Occipital lobe (tissue), 1 donor: ENCODE measurements at regions not wholly inside any gene's neighbourhood (a gene's known extent, or its start where the extent isn't known, plus 50 kb on each side); places are given as distances from the start of the nearest gene placed in this dataset.

Experiments used
- DNase-seq: peaks from one replicate; lab custom pipeline; 2025; lab: John Stamatoyannopoulos, UW

DNA sequence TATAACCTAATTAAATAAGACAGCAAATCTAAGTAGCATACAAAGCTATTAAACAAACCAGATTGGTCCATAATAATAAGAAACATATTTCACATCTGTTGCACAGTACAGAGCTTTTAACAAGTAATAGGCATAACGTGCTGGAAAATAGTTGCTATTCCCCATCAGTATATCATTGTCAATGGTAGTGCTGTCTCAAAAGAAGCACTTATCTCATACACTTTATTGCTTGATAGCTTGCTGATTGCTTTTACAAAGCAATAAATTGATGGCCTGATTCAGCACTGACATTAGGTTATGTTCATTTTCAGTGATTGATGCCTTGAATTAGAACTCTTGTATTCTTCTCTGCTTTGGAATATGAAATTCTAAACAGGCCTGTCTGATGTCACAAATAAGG lies 641.7 kb downstream of the CBLN2 start:
- no peak for DNase-seq

DNA sequence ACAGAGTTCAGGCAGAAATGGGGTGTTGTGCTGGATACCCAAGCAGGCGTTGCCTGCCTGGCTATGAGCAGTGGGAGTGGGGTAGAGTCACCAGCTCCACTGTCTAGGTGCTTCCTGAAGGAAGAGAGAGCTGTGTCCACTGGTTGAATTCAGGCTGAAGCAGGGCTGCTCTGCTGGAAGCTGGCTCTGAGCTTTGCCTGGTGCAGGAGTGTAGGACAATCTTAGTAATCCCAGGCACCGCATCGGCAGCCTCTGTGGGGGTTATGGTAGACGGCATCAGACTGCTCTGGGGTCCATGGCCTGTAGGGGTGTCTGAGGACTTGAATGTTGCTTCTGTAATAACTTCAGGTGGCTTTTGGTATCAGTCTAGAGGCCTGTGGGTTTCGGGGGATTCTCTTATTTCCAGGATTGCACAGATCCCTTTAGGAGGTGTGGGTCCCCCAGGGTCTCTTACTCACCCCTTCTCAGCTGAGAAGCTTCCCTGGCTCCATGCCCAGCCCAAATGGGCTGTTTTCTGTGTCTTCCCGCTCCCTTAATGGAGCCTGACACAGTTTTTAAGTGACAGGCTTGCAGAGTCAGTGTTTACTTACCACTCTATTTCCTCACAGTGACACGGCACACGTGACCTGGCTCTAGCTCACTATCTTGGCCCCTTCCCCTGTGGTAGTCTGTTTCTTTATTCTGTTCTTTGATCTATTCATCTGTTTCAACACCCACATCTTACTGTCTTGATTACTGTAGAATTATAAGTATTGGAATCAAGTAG lies 644.3 kb downstream of the CBLN2 start:
- no peak for DNase-seq

DNA sequence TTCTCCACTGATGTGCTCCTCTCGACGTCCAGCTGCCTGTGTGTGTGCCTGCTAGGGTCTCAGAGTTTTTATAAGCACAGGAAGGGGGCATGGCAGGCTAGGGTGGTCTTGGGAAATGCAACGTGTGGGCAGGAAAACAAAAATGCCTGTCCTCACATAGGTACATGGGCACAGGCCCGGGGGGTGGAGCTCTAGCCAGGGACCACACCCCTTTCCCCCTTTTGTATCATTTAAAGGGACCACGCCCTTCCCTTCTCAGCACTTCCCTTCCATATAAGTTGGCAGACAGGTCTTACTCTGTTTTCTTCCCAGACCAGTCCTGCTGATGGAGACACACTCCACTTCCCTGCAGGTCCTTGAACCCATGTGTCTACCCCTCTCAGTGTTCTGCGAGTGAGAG lies 645.0 kb downstream of the CBLN2 start:
- no peak for DNase-seq

DNA sequence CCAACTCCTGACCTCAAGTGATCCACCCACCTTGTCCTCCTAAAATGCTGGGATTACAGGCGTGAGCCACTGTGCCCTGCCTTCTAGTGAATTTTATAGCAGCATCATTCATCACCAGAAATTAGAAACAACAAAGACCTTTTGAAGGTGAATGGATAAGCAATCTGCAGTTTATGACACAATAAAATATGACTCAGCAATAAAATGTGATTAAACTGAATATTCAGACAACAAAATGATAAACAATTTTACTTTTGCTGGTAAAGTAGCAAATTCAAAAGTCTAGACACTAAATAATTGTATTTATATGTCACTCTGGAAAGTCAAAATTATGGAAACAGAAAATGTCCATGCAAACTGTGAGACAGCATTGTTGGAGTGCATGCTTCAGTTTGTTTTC lies 656.6 kb downstream of the CBLN2 start:
- no peak for DNase-seq

DNA sequence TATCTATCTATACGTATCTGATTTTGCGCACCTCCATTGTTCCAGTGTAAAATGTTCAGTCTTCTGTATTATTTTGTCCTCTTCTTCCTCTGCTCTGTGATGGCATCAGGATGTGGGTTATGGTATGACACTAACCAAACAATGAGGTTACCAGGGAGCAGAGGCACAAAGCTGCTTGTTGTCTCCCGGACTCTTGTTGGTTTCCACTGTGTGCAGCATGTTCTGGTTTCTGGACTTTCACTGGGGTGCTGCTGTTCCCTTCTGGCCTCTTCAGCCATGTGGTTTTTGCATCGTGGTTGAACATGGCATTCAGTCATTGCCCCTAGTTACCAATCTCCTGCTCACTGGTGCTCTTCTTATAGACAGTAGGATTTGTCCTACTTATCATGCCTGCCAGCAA lies 665.9 kb downstream of the CBLN2 start:
- no peak for DNase-seq

DNA sequence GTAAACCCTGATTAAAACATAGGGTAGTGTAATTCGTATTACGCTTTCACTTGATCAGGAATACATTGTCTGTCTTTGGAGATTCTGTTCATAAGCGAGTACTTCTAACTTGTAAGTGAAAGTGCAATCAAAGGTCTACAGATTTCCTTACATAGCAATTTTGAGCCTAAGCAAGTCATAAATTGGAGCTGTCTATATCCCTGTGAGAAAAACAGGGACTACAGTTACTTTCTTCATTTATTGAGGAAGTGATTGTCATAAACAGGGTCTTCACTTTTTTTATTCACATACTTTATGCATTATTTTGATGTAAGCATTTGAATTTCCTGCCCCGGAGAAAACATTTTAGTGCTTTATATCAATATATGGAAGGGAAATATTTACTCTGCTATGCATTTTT lies 670.4 kb downstream of the CBLN2 start:
- no peak for DNase-seq

DNA sequence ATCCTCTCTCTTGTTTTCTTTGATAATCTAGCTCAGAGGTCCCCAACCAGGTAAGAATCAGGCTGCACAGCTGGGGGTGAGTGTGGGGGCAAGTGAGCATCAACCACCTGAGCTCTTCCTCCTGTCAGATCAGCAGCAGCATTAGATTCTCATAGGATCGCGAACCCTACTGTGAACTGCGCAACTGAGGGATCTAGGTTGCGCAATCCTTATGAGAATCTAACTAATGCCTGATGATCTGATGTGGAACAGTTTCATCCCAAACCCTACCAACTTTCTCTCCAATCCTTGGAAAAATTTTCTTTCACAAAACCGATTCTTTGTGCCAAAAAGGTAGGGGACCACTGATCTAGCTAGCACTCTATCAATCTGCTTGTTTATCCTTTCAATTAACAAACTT lies 678.3 kb downstream of the CBLN2 start:
- DNase-seq: no peak

DNA sequence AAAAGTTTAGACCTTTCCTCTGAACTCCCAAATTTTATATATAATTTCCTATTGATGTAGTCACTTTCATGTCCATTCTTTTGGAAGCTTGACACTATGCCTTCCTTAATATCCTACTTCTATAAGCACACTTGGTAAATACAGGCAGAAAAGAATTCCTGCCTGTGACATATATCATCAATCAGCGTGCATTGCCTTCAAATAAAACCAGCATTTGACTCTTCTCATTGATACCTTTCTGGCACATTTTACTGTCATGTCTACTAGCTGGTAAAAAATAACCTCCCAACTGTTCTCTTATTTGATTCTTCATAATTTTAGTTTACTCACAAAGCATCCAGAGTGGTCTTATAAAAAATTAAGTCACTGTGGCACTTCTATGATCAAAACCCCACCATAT lies 693.5 kb downstream of the CBLN2 start:
- DNase-seq: no peak

DNA sequence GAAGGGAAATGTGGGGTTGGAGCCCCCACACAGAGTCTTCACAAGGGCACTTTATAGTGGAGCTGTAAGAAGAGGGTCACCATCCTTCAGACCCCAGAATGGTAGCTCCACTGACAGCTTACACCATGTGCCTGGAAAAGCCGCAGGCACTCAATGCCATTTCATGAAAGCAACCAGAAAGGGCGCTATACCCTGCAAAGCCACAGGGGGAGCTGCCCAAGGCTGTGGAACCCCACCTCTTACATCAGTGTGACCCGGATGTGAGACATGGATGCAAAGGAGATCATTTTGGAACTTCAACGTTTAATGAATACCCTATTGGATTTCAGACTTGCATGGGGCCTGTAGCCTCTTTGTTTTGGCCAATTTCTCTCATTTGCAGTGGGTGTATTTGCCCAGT lies 694.7 kb downstream of the CBLN2 start:
- DNase-seq: no peak

DNA sequence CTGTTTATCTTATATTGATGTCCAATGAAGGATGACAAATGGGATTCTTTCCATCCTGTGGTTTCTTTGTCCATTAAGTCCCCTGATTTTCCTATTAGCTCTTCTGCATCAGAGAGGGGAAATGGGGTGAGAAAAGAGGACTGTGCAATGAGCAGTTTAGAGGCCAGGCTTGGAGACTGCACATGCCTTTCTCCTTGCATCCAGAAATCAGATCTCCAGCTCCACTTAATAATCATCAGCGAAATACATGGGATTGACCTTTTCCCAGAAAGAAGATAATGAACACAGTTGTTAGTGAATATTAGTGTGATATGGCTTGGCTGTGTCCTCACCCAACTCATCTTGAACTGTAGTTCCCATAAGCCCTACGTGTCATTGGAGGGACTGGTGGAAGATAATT lies 697.4 kb downstream of the CBLN2 start:
- no peak for DNase-seq

DNA sequence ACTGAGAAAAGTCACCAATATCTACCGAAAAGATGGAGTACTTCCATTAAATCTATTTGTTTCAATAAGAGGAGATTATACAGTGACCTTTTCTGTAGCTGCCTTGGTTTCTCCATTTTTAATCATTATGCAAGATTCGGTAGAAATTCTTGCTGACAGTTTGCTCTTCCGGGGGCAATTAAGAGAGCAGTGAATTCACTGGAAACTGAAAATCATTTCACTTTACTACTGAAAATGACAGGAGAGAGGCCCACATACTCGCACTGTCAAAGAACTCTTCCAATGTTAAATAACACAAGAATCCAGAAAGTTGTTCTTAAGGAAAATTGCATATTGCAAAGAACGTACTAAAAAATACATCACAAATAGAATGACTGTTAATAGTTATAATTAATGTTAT lies 699.3 kb downstream of the CBLN2 start:
- no peak for DNase-seq

DNA sequence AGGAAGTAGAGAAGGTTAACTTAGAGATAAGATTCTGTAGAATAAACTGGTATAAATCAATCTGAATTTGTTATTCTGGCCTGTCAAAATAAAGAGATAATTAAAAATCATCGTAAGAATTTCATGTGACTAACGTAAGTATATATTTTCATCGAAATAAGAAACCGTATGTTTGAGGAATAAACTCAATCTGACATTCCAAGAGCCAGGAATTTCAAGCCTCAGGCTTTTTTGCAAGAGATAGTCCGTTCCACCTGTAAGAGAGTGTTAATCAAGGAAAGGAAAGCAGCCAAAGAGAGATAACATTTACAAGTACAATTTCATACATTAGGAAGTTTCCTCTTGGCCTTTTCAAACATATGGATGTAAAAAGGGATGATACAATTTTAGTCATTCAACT lies 701.5 kb downstream of the CBLN2 start:
- no peak for DNase-seq

DNA sequence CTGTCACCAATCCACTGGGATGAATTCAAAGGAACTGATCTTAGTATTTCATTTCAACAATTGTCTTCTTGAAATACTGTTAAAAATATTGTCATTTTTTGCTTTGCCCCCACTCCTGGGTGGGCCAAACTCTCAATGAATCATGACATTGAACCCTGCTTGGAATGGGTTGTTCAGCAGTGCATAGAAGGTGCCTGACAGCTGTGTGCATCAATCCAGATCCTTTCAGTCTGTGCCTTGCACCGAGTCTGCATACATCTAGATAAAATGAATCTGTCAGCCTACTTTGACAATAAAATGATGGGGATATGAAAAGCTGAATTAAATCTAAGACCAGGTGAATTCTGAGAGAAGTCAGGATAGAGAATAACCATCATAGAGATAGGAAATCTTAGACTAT lies 706.6 kb downstream of the CBLN2 start:
- no peak for DNase-seq

DNA sequence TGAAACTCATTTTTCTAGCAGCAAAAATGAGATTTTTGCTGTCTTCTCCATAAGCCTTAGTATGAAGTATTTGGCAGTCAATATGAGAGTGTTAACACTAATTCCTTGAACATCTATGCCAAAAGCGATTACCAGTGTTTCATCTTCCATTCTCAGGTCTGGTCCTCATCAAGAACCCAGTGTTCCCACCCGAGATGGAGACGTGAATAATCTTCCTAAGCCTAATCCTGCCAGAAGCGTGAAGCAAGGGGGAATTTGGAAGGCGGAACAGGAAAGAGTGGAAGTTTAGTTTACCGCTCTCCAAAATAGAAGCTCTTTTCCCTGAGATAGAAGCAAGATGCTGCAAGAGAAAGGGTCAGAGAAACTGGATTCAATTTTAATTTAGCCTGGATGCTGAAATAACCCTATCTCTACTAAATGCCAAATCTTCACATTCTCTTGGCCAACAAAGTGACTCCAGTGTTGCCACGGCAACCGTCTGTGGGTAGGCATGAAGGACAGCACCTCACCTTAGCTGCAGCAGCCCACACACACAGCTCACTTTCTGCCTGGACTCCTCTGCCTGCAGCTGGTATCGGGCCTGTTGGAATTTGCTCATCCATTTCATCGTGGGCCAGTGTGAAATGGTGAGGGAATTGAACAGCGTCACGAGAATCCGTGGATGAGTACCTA lies 711.1 kb downstream of the CBLN2 start:
- no peak for DNase-seq

DNA sequence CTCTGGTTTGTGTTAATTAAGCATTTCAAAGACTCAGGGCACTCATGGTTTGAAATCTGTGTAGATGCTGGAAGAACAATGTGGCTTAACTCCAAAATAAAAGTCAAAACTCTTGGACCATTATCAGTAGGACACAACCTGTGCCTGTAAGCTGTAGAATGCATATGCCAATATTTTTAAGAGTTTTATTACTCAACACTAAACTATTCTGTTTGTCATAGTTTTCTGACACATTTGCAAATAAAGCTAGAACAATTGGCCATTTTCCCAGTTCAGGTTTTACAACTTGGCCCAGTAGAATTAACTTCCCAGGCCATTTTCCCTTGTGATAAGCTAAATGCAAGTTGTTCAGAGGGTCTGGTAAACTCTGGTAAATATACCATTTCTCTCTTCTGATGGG lies 713.1 kb downstream of the CBLN2 start:
- DNase-seq: no peak

DNA sequence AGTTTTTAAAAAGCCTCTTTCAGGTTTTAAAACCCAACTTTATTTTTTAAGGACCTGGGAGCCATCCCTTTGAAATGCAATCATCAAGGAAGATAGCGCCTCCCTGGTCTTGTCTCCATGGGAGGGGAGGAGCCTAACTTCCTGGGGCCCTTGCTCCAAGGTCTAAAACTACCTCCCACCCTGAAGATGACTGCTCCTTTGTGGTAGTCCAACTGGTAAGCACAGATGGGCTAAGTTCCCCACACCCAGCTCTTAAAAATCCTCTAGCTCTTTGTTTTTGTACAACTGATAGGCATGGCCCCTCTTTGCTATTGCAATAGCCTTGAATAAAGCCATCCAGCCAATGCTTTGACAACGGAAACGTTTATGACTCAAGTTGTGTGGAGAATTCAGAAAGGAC lies 716.8 kb downstream of the CBLN2 start:
- no peak for DNase-seq

DNA sequence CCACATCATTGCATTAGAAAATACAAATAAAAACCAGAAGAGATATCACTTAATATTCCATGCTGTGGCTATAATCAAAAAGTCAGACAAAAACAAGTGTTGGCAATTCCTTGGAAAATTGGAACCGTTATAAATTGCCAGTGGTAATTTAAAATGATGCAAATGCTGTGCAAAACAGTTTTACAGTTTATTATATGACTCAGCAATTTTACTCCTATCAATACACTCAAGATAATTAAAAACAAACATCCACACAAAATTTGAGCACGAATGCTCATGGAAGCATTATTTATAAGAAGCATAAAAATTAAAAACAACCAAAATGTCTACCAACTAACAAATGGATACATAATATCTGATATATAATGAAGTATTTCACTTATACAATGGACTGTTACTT lies 728.8 kb downstream of the CBLN2 start:
- no peak for DNase-seq

DNA sequence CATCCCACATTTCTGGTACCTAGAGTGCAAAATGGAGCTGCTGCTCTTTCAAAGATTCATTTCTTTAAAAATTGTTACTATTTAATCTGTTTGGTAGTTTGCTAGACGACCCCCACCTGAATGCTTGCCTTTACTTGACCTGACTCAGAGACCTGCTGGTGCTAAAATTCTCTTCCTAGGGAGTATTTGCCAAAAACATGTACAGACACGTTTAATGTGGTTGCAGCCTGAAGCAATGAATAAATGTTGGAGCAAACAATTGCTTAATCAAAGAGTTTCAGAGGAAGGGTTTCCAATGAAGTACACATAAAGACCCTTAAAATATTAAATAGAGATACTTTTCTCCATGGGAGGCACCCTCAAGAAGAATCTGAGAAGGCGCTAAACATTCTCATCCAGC lies 734.4 kb downstream of the CBLN2 start:
- no peak for DNase-seq

DNA sequence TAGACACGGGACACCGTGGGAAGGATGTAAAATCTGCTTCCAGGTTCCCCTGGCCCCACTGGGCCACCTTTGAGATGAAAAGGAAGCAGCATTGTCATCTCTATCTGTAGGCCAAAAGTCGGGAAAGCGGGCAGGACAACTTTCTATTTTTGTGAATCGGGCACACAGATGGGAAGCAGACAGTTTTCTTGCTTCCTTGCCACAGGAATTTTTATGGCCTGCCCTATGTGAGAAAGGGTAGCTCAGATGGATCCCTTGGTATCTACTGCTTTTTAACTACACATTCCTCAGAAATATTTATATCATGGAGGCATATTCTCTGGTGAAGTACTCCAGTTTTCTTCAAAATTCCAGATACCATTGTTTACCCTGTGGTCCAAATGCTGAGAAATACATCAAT lies 735.5 kb downstream of the CBLN2 start:
- no peak for DNase-seq

DNA sequence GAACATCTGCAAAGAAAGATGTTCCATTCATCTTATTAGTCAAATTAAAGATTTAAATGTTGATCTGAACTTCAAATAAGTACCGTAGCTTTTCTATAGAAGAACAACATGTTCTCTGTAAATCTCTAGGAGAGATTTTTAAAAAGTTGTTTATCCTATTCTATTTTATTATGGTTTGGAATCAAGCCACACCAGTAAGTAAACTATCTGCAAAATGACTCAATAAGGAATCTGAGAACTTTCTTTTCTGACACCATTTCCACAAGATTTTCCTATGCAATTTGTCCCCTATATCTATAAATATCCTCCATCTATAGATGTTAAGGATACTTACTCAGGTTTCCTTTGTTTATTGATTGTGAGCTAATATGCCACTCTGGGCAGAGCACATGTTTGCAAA lies 736.6 kb downstream of the CBLN2 start:
- no peak for DNase-seq

DNA sequence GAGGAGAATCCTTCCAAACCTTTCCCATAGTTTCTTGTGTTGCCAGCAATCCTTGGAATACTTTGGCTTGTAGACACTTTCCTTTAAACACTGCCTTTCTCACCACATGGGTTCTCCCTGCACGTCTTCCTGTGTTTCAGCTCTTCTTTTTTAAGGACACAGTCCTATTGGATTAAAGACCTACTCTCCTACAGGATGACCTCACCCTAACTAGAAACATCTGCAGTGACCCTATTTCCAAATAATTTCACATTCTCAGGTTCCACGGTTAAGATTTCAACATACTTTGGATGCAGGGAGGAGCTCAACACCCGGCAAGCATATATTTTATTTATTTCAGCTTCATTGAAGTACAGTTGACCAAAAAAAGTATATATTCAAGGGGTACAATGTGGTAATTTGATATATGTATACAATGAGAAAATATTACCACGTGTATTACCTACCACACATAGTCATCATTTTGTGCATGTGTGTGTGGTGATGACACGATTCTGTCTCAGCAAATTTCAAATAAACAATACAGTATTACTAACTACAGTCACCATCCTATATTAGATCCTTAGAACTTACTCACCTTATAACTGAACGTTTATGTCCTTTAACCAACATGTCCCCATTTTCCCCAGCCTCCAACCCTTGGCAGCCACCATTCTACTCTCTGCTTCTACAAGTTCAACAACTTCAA lies 745.0 kb downstream of the CBLN2 start:
- DNase-seq: no peak

DNA sequence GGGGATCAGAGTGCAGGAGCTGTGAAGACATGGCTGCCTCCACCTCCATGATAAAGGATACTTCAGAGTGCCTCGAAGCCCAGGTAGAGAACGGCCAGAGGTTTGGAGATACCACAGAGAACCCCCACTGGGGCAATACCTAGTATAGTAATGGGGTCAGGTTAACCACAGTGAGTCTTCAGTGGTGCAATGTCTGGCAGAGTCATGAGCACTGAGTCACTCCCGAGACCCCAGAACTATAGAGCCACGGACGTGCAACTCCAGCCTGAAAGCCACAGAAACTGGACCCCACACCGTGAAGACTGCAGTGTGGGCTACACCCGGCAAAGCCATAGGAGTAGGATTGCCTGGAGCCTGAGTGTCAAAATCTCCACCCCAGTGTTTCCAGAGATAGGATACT lies 746.6 kb downstream of the CBLN2 start:
- no peak for DNase-seq

DNA sequence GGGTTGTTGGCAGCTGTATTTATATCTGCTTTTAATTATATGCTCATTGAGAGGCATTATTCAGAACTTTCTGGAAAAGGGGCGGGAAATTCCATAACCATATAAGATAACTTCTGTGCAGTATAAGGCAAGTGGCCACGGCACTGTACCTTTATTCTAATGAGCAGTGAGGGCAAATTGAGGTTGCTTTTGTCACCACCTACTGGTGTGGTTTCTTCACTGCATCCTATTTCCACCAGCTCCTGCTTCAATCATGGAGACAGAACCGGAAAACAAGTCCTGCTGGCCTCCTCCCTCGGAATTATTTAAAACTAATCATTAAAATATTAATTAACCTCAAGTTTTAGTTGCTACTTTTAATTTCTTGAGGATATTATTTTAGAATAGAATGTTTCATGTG lies 759.4 kb downstream of the CBLN2 start:
- DNase-seq: no peak
